Bronchial epithelial cell (primary cell): ENCODE measurements at regions not wholly inside any gene's neighbourhood (a gene's known extent, or its start where the extent isn't known, plus 50 kb on each side); places are given as distances from the start of the nearest gene placed in this dataset.

Experiments
- DNase-seq: peaks from one replicate; pipeline ENCODE4 v3.0.0-alpha.2; 2010; ENCODE audit warnings: low read depth
- FAIRE-seq: peaks from 2 replicates; lab custom pipeline; 2011; peaks lifted over from hg19 to GRCh38; lab: Jason Lieb, UNC
- H3K27me3 ChIP-seq: 2 replicates; pipeline ENCODE4 v1.5.1; 2011; ENCODE audit warnings: low read length; ENCODE audit not compliant: control insufficient read depth, insufficient read depth
- H3K36me3 ChIP-seq: 2 replicates; pipeline ENCODE4 v1.5.1; 2011; ENCODE audit warnings: low read length; ENCODE audit not compliant: control insufficient read depth, insufficient read depth
- H3K4me3 ChIP-seq: 2 replicates; pipeline ENCODE4 v1.5.1; 2011; ENCODE audit warnings: mild to moderate bottlenecking, low read depth, low read length, control low read depth
- CTCF ChIP-seq: IDR thresholded peaks from 2 replicates; pipeline ENCODE4 v1.5.1; 2011; ENCODE audit warnings: mild to moderate bottlenecking, moderate library complexity, low read length, control low read depth, inconsistent platforms; ENCODE audit not compliant: insufficient read depth, severe bottlenecking

- no peaks in the 10 kb centered on the region for H3K36me3 ChIP-seq
- DNase-seq = no peak
- no peaks in the 10 kb centered on the region for H3K27me3 ChIP-seq
- no peak for TF ChIP-seq CTCF
- H3K4me3 ChIP-seq = no peak overlapping the region
- FAIRE-seq = no peak
These were observed 253.5 kb downstream of the QKI start for GRCh38 chr6:163668061-163668426.

GRCh38 chr6:163667372-163668060, 253.0 kb downstream of the QKI start:
- Histone ChIP-seq H3K36me3 (no peaks in the 10 kb centered on the region), H3K27me3 (no peaks in the 10 kb centered on the region), H3K4me3 (no peak overlapping the region)
- FAIRE-seq (no peak), DNase-seq (no peak)
- no peak for TF ChIP-seq CTCF

DNA sequence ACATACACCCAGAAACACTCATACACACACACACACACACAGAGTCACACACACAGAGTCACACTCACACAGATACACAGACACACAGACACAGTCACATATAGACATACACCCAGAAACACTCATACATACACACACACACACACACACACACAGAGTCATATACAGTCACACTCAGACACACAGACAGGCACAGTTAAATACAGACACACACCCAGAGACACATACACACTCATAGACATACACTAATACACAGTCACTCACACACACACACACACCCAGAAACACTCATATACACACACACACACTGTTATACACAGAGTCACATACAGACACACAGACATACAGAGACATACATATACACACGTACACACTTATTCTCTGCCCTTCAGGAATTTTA, 250.9 kb downstream of the QKI start:
- no peak for TF ChIP-seq CTCF
- FAIRE-seq = no peak

GRCh38 chr6:163663575-163663974, 249.1 kb downstream of the QKI start:
- Histone ChIP-seq H3K36me3 (no peaks in the 10 kb centered on the region), H3K4me3 (no peak overlapping the region), H3K27me3 (no peaks in the 10 kb centered on the region)
- FAIRE-seq (peak; percentile 23), DNase-seq (no peak)
- no peak for TF ChIP-seq CTCF

More for the DNA sequence above, 250.9 kb downstream of the QKI start:
- no peak overlapping the region for H3K4me3 ChIP-seq
- no peaks in the 10 kb centered on the region for H3K36me3 ChIP-seq
- DNase-seq = no peak
- H3K27me3 ChIP-seq = no peaks in the 10 kb centered on the region

DNA sequence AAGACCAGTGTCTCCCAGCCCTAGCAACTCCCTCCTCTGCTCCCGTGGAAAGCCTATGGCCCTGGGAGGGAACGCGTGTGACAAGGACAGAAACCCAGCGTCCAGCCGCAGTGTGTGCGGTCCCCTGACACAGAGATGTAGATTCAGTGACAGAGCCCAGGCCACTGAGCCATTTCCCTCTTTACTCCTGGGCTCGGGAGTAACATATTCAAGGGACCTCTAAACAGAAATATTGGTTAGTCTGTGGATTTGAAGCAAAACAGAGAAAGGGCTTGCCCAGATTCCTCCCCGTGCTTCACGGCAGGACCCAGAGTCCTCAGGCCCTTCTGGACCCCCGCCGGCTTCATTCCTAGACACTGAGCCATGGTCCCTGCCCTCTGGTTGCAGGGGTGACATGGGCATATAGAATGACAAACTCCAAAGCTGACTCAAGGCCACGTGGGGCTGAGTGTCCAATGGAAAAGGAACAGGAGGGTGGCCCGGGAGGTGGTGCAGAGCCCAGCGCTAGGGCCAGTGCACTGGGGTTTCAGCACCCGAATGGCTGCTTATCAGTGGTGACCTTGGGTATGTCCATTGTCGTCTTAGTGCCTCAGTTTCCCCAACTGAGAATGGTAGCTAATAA, 248.2 kb downstream of the QKI start:
- TF ChIP-seq CTCF = no peak
- Histone ChIP-seq H3K36me3 (no peaks in the 10 kb centered on the region), H3K4me3 (no peak overlapping the region), H3K27me3 (no peaks in the 10 kb centered on the region)
- FAIRE-seq = no peak
- no peak for DNase-seq
